ENCODE measurements at regions not wholly inside any gene's neighbourhood (a gene's known extent, or its start where the extent isn't known, plus 50 kb on each side); places are given as distances from the start of the nearest gene placed in this dataset.
A peak's percentile ranks its signal among the peaks of the same experiment; 100 is the strongest.

GRCh38 chr10:8238986-8239385 lies 184.5 kb downstream of the GATA3 start:
- peak overlapping the region; percentile 49 for H3K4me3 Mint-ChIP-seq
- H3K4me1 Mint-ChIP-seq (ENCODE audit: low read depth) = peaks cover 58% of the 10 kb centered on the region
- Histone ChIP-seq H3K4me3 (ENCODE audit: low read length) (no peak overlapping the region), H3K27me3 (ENCODE audit: control insufficient read depth in 1 of 2, insufficient read depth in 2 of 2, low read length in 2 of 2) (no peaks in the 10 kb centered on the region), H3K27ac (ENCODE audit: low read depth in 1 of 2, low read length in 2 of 2) (no peak overlapping the region), H3K4me1 (ENCODE audit: insufficient read depth, low read length) (peaks cover 40% of the 10 kb centered on the region), H3K36me3 (ENCODE audit: insufficient read depth, low read length) (no peaks in the 10 kb centered on the region), H3K9me3 (ENCODE audit: control insufficient read depth in 1 of 2, insufficient read depth in 1 of 2, low read length in 2 of 2) (no peaks in the 10 kb centered on the region)
- ATAC-seq (ENCODE audit: poor library complexity) (peak; percentile 57), DNase-seq (peak in 4 of 14 experiments; percentile 27 to 59 (median 36))
- no peak for TF ChIP-seq CTCF (IDR thresholded peaks at IDR 0.05)
- no peaks in the 10 kb centered on the region for H3K36me3 Mint-ChIP-seq (ENCODE audit: low read depth)
- intact Hi-C loops (cut with DNase I, micrococcal nuclease) = loop anchor here in 1 of 2 experiments (5.0 kb wide), 1 partner anchor 182 kb away; no protein-coding TSS in a partner anchor
- CTCF ChIA-PET = no interaction called here
- H3K27ac Mint-ChIP-seq = peak overlapping the region; percentile 26
- no peaks in the 10 kb centered on the region for H3K9me3 Mint-ChIP-seq
- POLR2A ChIA-PET = interaction anchor here (0.8 to 2.0 kb wide), 5 partner anchors 9 to 180 kb away, joined by 3 to 11 read pairs (median 4); no protein-coding TSS in a partner anchor
- no peaks in the 10 kb centered on the region for H3K27me3 Mint-ChIP-seq

GRCh38 chr10:8240861-8241260 lies 186.4 kb downstream of the GATA3 start:
- no peak overlapping the region for H3K27ac Mint-ChIP-seq
- TF ChIP-seq CTCF (IDR thresholded peaks at IDR 0.05) = no peak
- H3K27me3 ChIP-seq (ENCODE audit: control insufficient read depth in 1 of 2, insufficient read depth in 2 of 2, low read length in 2 of 2) = no peaks in the 10 kb centered on the region
- ChIA-PET POLR2A (no interaction called here), CTCF (no interaction called here)
- no peak overlapping the region for H3K4me3 Mint-ChIP-seq
- DNase-seq (no peak), ATAC-seq (ENCODE audit: poor library complexity) (no peak)
- no peaks in the 10 kb centered on the region for H3K27me3 Mint-ChIP-seq
- H3K36me3 Mint-ChIP-seq (ENCODE audit: low read depth) = no peaks in the 10 kb centered on the region
- peaks cover 2% of the 10 kb centered on the region for H3K9me3 Mint-ChIP-seq
- H3K36me3 ChIP-seq (ENCODE audit: insufficient read depth, low read length) = no peaks in the 10 kb centered on the region
- intact Hi-C loops (cut with DNase I, micrococcal nuclease) = loop anchor here in 1 of 2 experiments (10.0 kb wide), 2 partner anchors 94 to 186 kb away; partner anchors contain the start of gene GATA3
- H3K27ac ChIP-seq (ENCODE audit: low read depth in 1 of 2, low read length in 2 of 2) = no peak overlapping the region
- H3K4me3 ChIP-seq (ENCODE audit: low read length) = no peak overlapping the region
- H3K4me1 Mint-ChIP-seq (ENCODE audit: low read depth) = peaks cover 77% of the 10 kb centered on the region
- H3K9me3 ChIP-seq (ENCODE audit: control insufficient read depth in 1 of 2, insufficient read depth in 1 of 2, low read length in 2 of 2) = no peaks in the 10 kb centered on the region
- peaks cover 56% of the 10 kb centered on the region for H3K4me1 ChIP-seq (ENCODE audit: insufficient read depth, low read length)

- H3K27ac Mint-ChIP-seq = peak overlapping the region; percentile 20
Measured at GRCh38 chr10:8242295-8242872, 187.9 kb downstream of the GATA3 start.

More at GRCh38 chr10:8242295-8242872, 187.9 kb downstream of the GATA3 start:
- Histone ChIP-seq H3K36me3 (ENCODE audit: insufficient read depth, low read length) (no peaks in the 10 kb centered on the region), H3K27me3 (ENCODE audit: control insufficient read depth in 1 of 2, insufficient read depth in 2 of 2, low read length in 2 of 2) (no peaks in the 10 kb centered on the region), H3K4me3 (ENCODE audit: low read length) (no peak overlapping the region), H3K9me3 (ENCODE audit: control insufficient read depth in 1 of 2, insufficient read depth in 1 of 2, low read length in 2 of 2) (no peaks in the 10 kb centered on the region), H3K27ac (ENCODE audit: low read depth in 1 of 2, low read length in 2 of 2) (no peak overlapping the region), H3K4me1 (ENCODE audit: insufficient read depth, low read length) (peaks cover 67% of the 10 kb centered on the region)
- intact Hi-C loops (cut with DNase I, micrococcal nuclease) = loop anchor here in 1 of 2 experiments (10.0 kb wide), 2 partner anchors 92 to 188 kb away; partner anchors contain the start of gene GATA3
- ATAC-seq (ENCODE audit: poor library complexity) (no peak), DNase-seq (peak in 2 of 14 experiments; percentile 24 to 44)
- no peak for TF ChIP-seq CTCF (IDR thresholded peaks at IDR 0.05)
- peaks cover 5% of the 10 kb centered on the region for H3K9me3 Mint-ChIP-seq
- CTCF ChIA-PET = no interaction called here
- H3K36me3 Mint-ChIP-seq (ENCODE audit: low read depth) = no peaks in the 10 kb centered on the region
- no peaks in the 10 kb centered on the region for H3K27me3 Mint-ChIP-seq
- POLR2A ChIA-PET = no interaction called here
- H3K4me3 Mint-ChIP-seq = no peak overlapping the region
- H3K4me1 Mint-ChIP-seq (ENCODE audit: low read depth) = peaks cover 91% of the 10 kb centered on the region

All from CD4-positive, alpha-beta T cell (primary cell).